ENCODE measurements at regions not wholly inside any gene's neighbourhood (a gene's known extent, or its start where the extent isn't known, plus 50 kb on each side); places are given as distances from the start of the nearest gene placed in this dataset.

- Histone ChIP-seq H3K9me3 (ENCODE audit: control insufficient read depth, low read length) (no peaks in the 10 kb centered on the region), H3K36me3 (ENCODE audit: control insufficient read depth in 1 of 2, insufficient read depth in 2 of 2, low read length in 1 of 2) (no peaks in the 10 kb centered on the region), H3K27ac (ENCODE audit: low read depth in 1 of 2, low read length in 2 of 2) (no peak overlapping the region), H3K4me3 (ENCODE audit: low read length in 2 of 2) (no peak overlapping the region), H3K4me1 (ENCODE audit: control insufficient read depth in 1 of 2, insufficient read depth in 2 of 2, low read length in 2 of 2) (peaks cover 0 to 1% of the 10 kb centered on the region in 2 donors), H3K27me3 (ENCODE audit: control insufficient read depth in 1 of 2, insufficient read depth in 2 of 2, low read length in 1 of 2) (no peaks in the 10 kb centered on the region)
- ATAC-seq (ENCODE audit: low FRiP score) (no peak), DNase-seq (no peak)
- 97% methylated on average over 2 of the region's 2 CpGs for WGBS, 2 donors
- intact Hi-C loops (cut with DNase I), result no loop called here
Observed at GRCh38 chr1:219266524-219266923, 92.8 kb downstream of the LYPLAL1 start.

GRCh38 chr1:219265026-219265515, 91.4 kb downstream of the LYPLAL1 start:
- Histone ChIP-seq H3K9me3 (ENCODE audit: control insufficient read depth, low read length) (no peaks in the 10 kb centered on the region), H3K27ac (ENCODE audit: low read depth in 1 of 2, low read length in 2 of 2) (no peak overlapping the region), H3K4me1 (ENCODE audit: control insufficient read depth in 1 of 2, insufficient read depth in 2 of 2, low read length in 2 of 2) (no peaks in the 10 kb centered on the region), H3K36me3 (ENCODE audit: control insufficient read depth in 1 of 2, insufficient read depth in 2 of 2, low read length in 1 of 2) (no peaks in the 10 kb centered on the region), H3K4me3 (ENCODE audit: low read length in 2 of 2) (no peak overlapping the region), H3K27me3 (ENCODE audit: control insufficient read depth in 1 of 2, insufficient read depth in 2 of 2, low read length in 1 of 2) (no peaks in the 10 kb centered on the region)
- 91 to 96% methylated on average over 2 of the region's 2 CpGs for WGBS, 2 donors
- ATAC-seq (ENCODE audit: low FRiP score), result no peak
- DNase-seq, result no peak
- intact Hi-C loops (cut with DNase I), result no loop called here

DNA sequence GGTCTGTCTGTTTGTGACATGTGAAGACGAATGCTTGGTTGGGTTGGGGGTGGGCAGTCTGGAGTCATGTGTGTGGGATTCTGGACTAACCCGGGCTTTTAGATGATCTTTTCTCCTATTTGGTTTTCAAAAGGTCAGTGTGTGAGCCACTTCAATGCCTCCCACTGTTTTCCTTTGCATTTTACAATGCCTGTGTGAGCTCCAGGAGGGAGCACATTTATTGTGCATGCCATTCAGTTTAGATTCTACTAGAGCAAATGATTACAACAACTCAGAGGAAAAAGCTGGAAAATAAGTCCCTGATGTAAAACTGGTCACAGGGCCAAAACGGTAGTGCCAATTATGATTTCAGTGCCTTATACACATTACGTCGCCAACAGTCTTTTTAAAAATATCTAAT, 90.9 kb downstream of the LYPLAL1 start:
- H3K9me3 ChIP-seq (ENCODE audit: control insufficient read depth, low read length), result no peaks in the 10 kb centered on the region
- ATAC-seq (ENCODE audit: low FRiP score) (no peak), DNase-seq (no peak)
- WGBS, 2 donors, result 51 to 59% methylated on average over 5 of the region's 5 CpGs
- no peaks in the 10 kb centered on the region for H3K4me1 ChIP-seq (ENCODE audit: control insufficient read depth in 1 of 2, insufficient read depth in 2 of 2, low read length in 2 of 2)
- H3K4me3 ChIP-seq (ENCODE audit: low read length in 2 of 2), result no peak overlapping the region
- H3K27ac ChIP-seq (ENCODE audit: low read depth in 1 of 2, low read length in 2 of 2), result no peak overlapping the region
- no peaks in the 10 kb centered on the region for H3K36me3 ChIP-seq (ENCODE audit: control insufficient read depth in 1 of 2, insufficient read depth in 2 of 2, low read length in 1 of 2)
- no peaks in the 10 kb centered on the region for H3K27me3 ChIP-seq (ENCODE audit: control insufficient read depth in 1 of 2, insufficient read depth in 2 of 2, low read length in 1 of 2)
- intact Hi-C loops (cut with DNase I), result no loop called here
